ENCODE measurements at regions not wholly inside any gene's neighbourhood (a gene's known extent, or its start where the extent isn't known, plus 50 kb on each side); places are given as distances from the start of the nearest gene placed in this dataset.

GRCh38 chr5:82922086-82922734, 155.0 kb downstream of the TMEM167A start:
- in situ Hi-C loops (cut with MboI) (no loop called here), intact Hi-C loops (cut with micrococcal nuclease) (no loop called here)
- FAIRE-seq, result no peak
- no peak for ATAC-seq
- no peaks in the 10 kb centered on the region for H3K36me3 ChIP-seq (ENCODE audit: control insufficient read depth, insufficient read depth, low read length)
- H4K20me1 ChIP-seq (replicated peaks; ENCODE audit: control insufficient read depth, insufficient read depth, low read length), result no peaks in the 10 kb centered on the region
- no peak overlapping the region for H3K27ac ChIP-seq (ENCODE audit: extremely low read depth, low read depth, low read length)
- no peaks in the 10 kb centered on the region for H3K79me2 ChIP-seq (ENCODE audit: control insufficient read depth, insufficient read depth, low read length)
- H3K4me1 ChIP-seq (replicated peaks in 1 of 2; ENCODE audit: control insufficient read depth in 2 of 2, insufficient read depth in 2 of 2, low read length in 2 of 2), result no peaks in the 10 kb centered on the region
- no TSS peak for BruUV-seq (replicated peaks)
- H2AFZ ChIP-seq (ENCODE audit: low read depth, low read length), result no peak overlapping the region
- CTCF ChIA-PET (ENCODE audit: low intra/inter-chr PET ratio), result no interaction called here
- no peak overlapping the region for H3K4me3 ChIP-seq
- no peaks in the 10 kb centered on the region for H3K9me3 ChIP-seq (replicated peaks; ENCODE audit: control insufficient read depth, insufficient read depth, low read depth, low read length)
- WGBS (ENCODE audit: insufficient coverage, low coverage, missing lambda C conversion rate), result 3% methylated on average over 9 of the region's 10 CpGs
- no peak overlapping the region for H3K4me2 ChIP-seq (ENCODE audit: insufficient read depth, low read length)
- POLR2A ChIA-PET, result no interaction called here
- H3K9me1 ChIP-seq (ENCODE audit: control insufficient read depth, insufficient read depth, low read length), result no peaks in the 10 kb centered on the region
- no peak for DNase-seq (ENCODE audit: extremely low read depth in 1 of 4, low spot score in 3 of 4)
- no peak overlapping the region for H3K9ac ChIP-seq (ENCODE audit: insufficient read depth in 1 of 2, low read depth in 2 of 2, low read length in 2 of 2)
- H3K27me3 ChIP-seq (ENCODE audit: control insufficient read depth in 2 of 2, insufficient read depth in 2 of 2, low read length in 2 of 2), result peaks cover 0 to 5% of the 10 kb centered on the region in 2 experiments; a peak in 1 of 5 replicates
- no peak for TF ChIP-seq L3MBTL2 (IDR thresholded peaks at IDR 0.05)
- no peak for TF ChIP-seq ZNF239 (CRISPR knock-in tag; IDR thresholded peaks at IDR 0.05)
- TF ChIP-seq PRMT5 (CRISPR knock-in tag; IDR thresholded peaks at IDR 0.05), result no peak
- no peak for TF ChIP-seq MGA (IDR thresholded peaks at IDR 0.05)
- TF ChIP-seq ZKSCAN1 (IDR thresholded peaks at IDR 0.05; ENCODE audit: low read depth, low read length), result no peak
- no peak for TF ChIP-seq BCOR (IDR thresholded peaks at IDR 0.05)
